GM12878 (cell line): ENCODE measurements at regions not wholly inside any gene's neighbourhood (a gene's known extent, or its start where the extent isn't known, plus 50 kb on each side); places are given as distances from the start of the nearest gene placed in this dataset.

Source experiments
- ATAC-seq: fragments of 200-7000 bp; cut with Tn5 transposase; 3 replicates; pipeline ENCODE4 v1.9.1; 2020; ENCODE audit warnings: mild to moderate bottlenecking, moderate library complexity
- BruUV-seq: library from RNA; stranded (reverse); fragments of 400-500 nt; replicated peaks from 2 replicates; lab custom pipeline; 2021; lab: Mats Ljungman, UMichigan
- CTCF ChIA-PET: fragments of 300-600 bp; sonication (Branson Sonifier 250); formaldehyde crosslinking; extraction: SDS; loops from one replicate; lab custom pipeline; 2021; ENCODE audit warnings: inconsistent platforms; lab: Yijun Ruan, JAX
- POLR2A ChIA-PET: fragments of 350-600 bp; formaldehyde crosslinking; extraction: SDS; loops from one replicate; lab custom pipeline; 2021; ENCODE audit warnings: inconsistent platforms; lab: Charles Lee
- RAD21 ChIA-PET: fragments of 300-600 bp; sonication (Branson Sonifier 250); formaldehyde crosslinking; loops from one replicate; lab custom pipeline; 2023; ENCODE audit warnings: antibody characterized with exemption; ENCODE audit not compliant: unreplicated experiment; lab: Charles Lee
- SMC1A ChIA-PET: fragments of 300-600 bp; sonication (Branson Sonifier 250); formaldehyde crosslinking; loops from one replicate; lab custom pipeline; 2023; ENCODE audit not compliant: unreplicated experiment, uncharacterized antibody; lab: Charles Lee
- DNase-seq: peaks from one replicate; pipeline ENCODE4 v3.0.0-alpha.2; 2011; ENCODE audit warnings: low read depth, low spot score
- FAIRE-seq: peaks from 3 replicates; lab custom pipeline; 2011; peaks lifted over from hg19 to GRCh38; lab: Jason Lieb, UNC
- H2AFZ ChIP-seq: 2 replicates; pipeline ENCODE4 v1.6.0; 2011; ENCODE audit warnings: low read depth, low read length, control low read depth; ENCODE audit not compliant: control insufficient read depth
- H3K27ac ChIP-seq: 2 replicates; pipeline ENCODE4 v1.5.1; 2011; ENCODE audit warnings: control low read depth; ENCODE audit not compliant: control insufficient read depth, insufficient read depth
- H3K27me3 ChIP-seq, 2 experiments: replicated peaks in 1 of 2; 2 replicates each; pipeline versions ENCODE4 v1.6.0 to v1.6.1; 2011; ENCODE audit warnings: low read length in 1 of 2; ENCODE audit not compliant: control insufficient read depth in 2 of 2, insufficient read depth in 2 of 2
- H3K36me3 ChIP-seq, 2 experiments: 2 replicates each; pipeline ENCODE4 v1.5.1; 2011; ENCODE audit warnings: low read length in 1 of 2; ENCODE audit not compliant: control insufficient read depth in 2 of 2, insufficient read depth in 2 of 2
- H3K4me1 ChIP-seq: 2 replicates; pipeline ENCODE4 v1.6.1; 2011; ENCODE audit warnings: mild to moderate bottlenecking, low read length, moderate library complexity, mixed read lengths; ENCODE audit not compliant: control insufficient read depth, insufficient read depth
- H3K4me2 ChIP-seq: 2 replicates; pipeline ENCODE4 v1.6.0; 2011; ENCODE audit warnings: control low read depth; ENCODE audit not compliant: control insufficient read depth, insufficient read depth
- H3K4me3 ChIP-seq: fragments of 200-600 bp; sonication (generic); 2 replicates; pipeline ENCODE4 v1.5.1; 2016
- H3K79me2 ChIP-seq: 2 replicates; pipeline ENCODE4 v1.6.0; 2011; ENCODE audit warnings: low read length; ENCODE audit not compliant: control insufficient read depth, insufficient read depth
- H3K9ac ChIP-seq: 2 replicates; pipeline ENCODE4 v1.8.0; 2011; ENCODE audit warnings: low read length, control low read depth, mixed read lengths; ENCODE audit not compliant: control insufficient read depth, insufficient read depth
- H3K9me3 ChIP-seq: replicated peaks from 3 replicates; pipeline ENCODE4 v1.5.1; 2011; ENCODE audit warnings: mild to moderate bottlenecking, low read length; ENCODE audit not compliant: control insufficient read depth, insufficient read depth
- H4K20me1 ChIP-seq: 2 replicates; pipeline ENCODE4 v1.6.0; 2011; ENCODE audit not compliant: control insufficient read depth, insufficient read depth
- ATF2 ChIP-seq: IDR thresholded peaks from 2 replicates; pipeline ENCODE4 v1.6.1; 2012; ENCODE audit warnings: low read length, inconsistent platforms
- EGR1 ChIP-seq, 2 experiments: IDR thresholded peaks; 1 replicate in 1 of 2; 2 replicates in 1 of 2; pipeline ENCODE4 v1.6.1; 2011 to 2012; ENCODE audit warnings: low read depth in 2 of 2, low read length in 2 of 2, borderline replicate concordance in 1 of 2, mild to moderate bottlenecking in 1 of 2, moderate library complexity in 1 of 2
- EP300 ChIP-seq, 2 experiments: fragments of 150-350 bp in 1 of 2; IDR thresholded peaks; 2 replicates each; pipeline ENCODE4 v1.6.1; 2011 to 2012; ENCODE audit warnings: low read depth in 2 of 2, low read length in 2 of 2, borderline replicate concordance in 1 of 2, improper control_type of control experiment in 1 of 2, inconsistent platforms in 1 of 2; ENCODE audit not compliant: control insufficient read depth in 1 of 2
- MEF2B ChIP-seq: fragments of 450-650 bp; IDR thresholded peaks from 2 replicates; pipeline ENCODE4 v1.6.1; 2018; ENCODE audit warnings: mild to moderate bottlenecking, moderate library complexity; ENCODE audit not compliant: partially characterized antibody, poor library complexity, severe bottlenecking
- MYB ChIP-seq: fragments of 150-350 bp; IDR thresholded peaks from 2 replicates; pipeline ENCODE4 v1.6.1; 2014; ENCODE audit warnings: mild to moderate bottlenecking, low read depth, low read length, borderline replicate concordance
- NR2F1 ChIP-seq: fragments of 450-650 bp; conservative IDR thresholded peaks from 2 replicates; pipeline ENCODE4 v1.6.1; 2017; ENCODE audit warnings: mild to moderate bottlenecking
- PAX5 ChIP-seq: IDR thresholded peaks from 2 replicates; pipeline ENCODE4 v1.6.1; 2011; ENCODE audit warnings: low read depth, low read length, borderline replicate concordance
- PAX8 ChIP-seq: fragments of 450-650 bp; IDR thresholded peaks from 2 replicates; pipeline ENCODE4 v1.6.1; 2017; ENCODE audit warnings: mild to moderate bottlenecking, moderate library complexity
- RAD51 ChIP-seq: fragments of 450-650 bp; IDR thresholded peaks from 2 replicates; pipeline ENCODE4 v1.6.1; 2016; ENCODE audit warnings: moderate library complexity, mild to moderate bottlenecking, inconsistent platforms
- SIN3A ChIP-seq: IDR thresholded peaks from 2 replicates; pipeline ENCODE4 v1.6.1; 2012; ENCODE audit warnings: low read depth, low read length, improper control_type of control experiment
- SMARCA5 ChIP-seq: fragments of 450-650 bp; IDR thresholded peaks from 2 replicates; pipeline ENCODE4 v1.6.1; 2017; ENCODE audit warnings: mild to moderate bottlenecking
- SPI1 ChIP-seq: IDR thresholded peaks from 2 replicates; pipeline ENCODE4 v1.6.1; 2011; ENCODE audit warnings: low read depth, mild to moderate bottlenecking, low read length, moderate library complexity, borderline replicate concordance; ENCODE audit not compliant: insufficient read depth
- SREBF1 ChIP-seq: IDR thresholded peaks from 2 replicates; pipeline ENCODE4 v1.6.1; 2012; ENCODE audit warnings: mild to moderate bottlenecking, low read length
- TCF12 ChIP-seq: IDR thresholded peaks from 2 replicates; pipeline ENCODE4 v1.6.1; 2011; ENCODE audit warnings: low read depth, mild to moderate bottlenecking, low read length
- ZBTB4 ChIP-seq: fragments of 450-650 bp; formaldehyde crosslinking; IDR thresholded peaks from 2 replicates; pipeline ENCODE4 v1.4.0; 2022; ENCODE audit warnings: mild to moderate bottlenecking, moderate library complexity
- ZBTB40 ChIP-seq: fragments of 450-650 bp; IDR thresholded peaks from 2 replicates; pipeline ENCODE4 v1.6.1; 2016; ENCODE audit warnings: mild to moderate bottlenecking, moderate library complexity, borderline replicate concordance
- ZZZ3 ChIP-seq: IDR thresholded peaks from 2 replicates; pipeline ENCODE4 v1.6.1; 2011; ENCODE audit warnings: low read depth; ENCODE audit not compliant: control insufficient read depth, insufficient read length
- WGBS: methylation state at CpG from one replicate; pipeline ENCODE4 v1.1.6; 2016; ENCODE audit warnings: low lambda C conversion rate; ENCODE audit not compliant: insufficient replicate concordance, insufficient coverage; ENCODE audit errors: missing lambda C conversion rate; 5-methylcytosine and 5-hydroxymethylcytosine counted together
- in situ Hi-C: fragments of 300-500 bp; cut with MboI; formaldehyde crosslinking; loops from 9 replicates; pipeline ENCODE4 v1.14.3; 2018; ENCODE audit warnings: mixed read lengths
- intact Hi-C: fragments of 100-400 bp; cut with micrococcal nuclease; formaldehyde crosslinking; loops from one replicate; pipeline ENCODE4 v1.14.2; 2022; ENCODE audit not compliant: unreplicated experiment

GRCh38 chrX:79231662-79232061 is 87.2 kb downstream of the GPR174 start:
- no peaks in the 10 kb centered on the region for H3K79me2 ChIP-seq
- H4K20me1 ChIP-seq, result no peaks in the 10 kb centered on the region
- RAD21 ChIA-PET, result no interaction called here
- WGBS, result 69% methylated on average over 2 of the region's 2 CpGs
- no peak overlapping the region for H3K4me2 ChIP-seq
- H3K36me3 ChIP-seq, result no peaks in the 10 kb centered on the region; a peak in 1 of 4 replicates
- DNase-seq (no peak), FAIRE-seq (no peak), ATAC-seq (no peak)
- H3K27ac ChIP-seq, result no peak overlapping the region
- H3K9ac ChIP-seq, result no peak overlapping the region
- H3K9me3 ChIP-seq, result peaks cover 2% of the 10 kb centered on the region; the same call in 2 of the 3 replicates
- CTCF ChIA-PET, result no interaction called here
- intact Hi-C loops, result no loop called here
- SMC1A ChIA-PET, result interaction anchor here (1.6 kb wide), 1 partner anchor 11 kb away, joined by 5 read pairs; no protein-coding TSS in a partner anchor
- no peak overlapping the region for H3K4me3 ChIP-seq
- H3K4me1 ChIP-seq, result no peaks in the 10 kb centered on the region
- H3K27me3 ChIP-seq, result no peaks in the 10 kb centered on the region; a peak in 1 of 4 replicates
- BruUV-seq, result no TSS peak
- in situ Hi-C loops, result no loop called here
- H2AFZ ChIP-seq, result no peak overlapping the region
- POLR2A ChIA-PET, result no interaction called here
- TF ChIP-seq SIN3A (no peak), ZBTB4 (no peak), SMARCA5 (no peak), MEF2B (no peak), ATF2 (no peak), SPI1 (no peak), PAX5 (no peak), TCF12 (no peak), MYB (no peak), ZZZ3 (no peak), SREBF1 (no peak), PAX8 (no peak), EGR1 (IDR thresholded peaks at IDR 0.05; ENCODE audit: borderline replicate concordance in 1 of 2, low read depth in 2 of 2, low read length in 2 of 2) (no peak), EP300 (IDR thresholded peaks at IDR 0.05; ENCODE audit: borderline replicate concordance in 1 of 2, control insufficient read depth in 1 of 2, low read depth in 2 of 2, low read length in 2 of 2) (no peak), RAD51 (no peak), NR2F1 (no peak), ZBTB40 (no peak)
